Loucy (cell line): ENCODE measurements at regions not wholly inside any gene's neighbourhood (a gene's known extent, or its start where the extent isn't known, plus 50 kb on each side); places are given as distances from the start of the nearest gene placed in this dataset.

ENCODE experiments used
- EZH2phosphoT487 ChIP-seq: fragments of 200-600 bp; IDR thresholded peaks from 2 replicates; pipeline ENCODE4 v1.6.1; 2018; ENCODE audit warnings: antibody characterized with exemption, mild to moderate bottlenecking, moderate library complexity, borderline replicate concordance
- TF ChIP-seq, protein P1 (sequence below): fragments of 200-600 bp; sonication (generic); conservative IDR thresholded peaks from 2 replicates; pipeline ENCODE4 v1.5.1; 2014; ENCODE audit warnings: mild to moderate bottlenecking, antibody characterized with exemption, low read length

DNA sequence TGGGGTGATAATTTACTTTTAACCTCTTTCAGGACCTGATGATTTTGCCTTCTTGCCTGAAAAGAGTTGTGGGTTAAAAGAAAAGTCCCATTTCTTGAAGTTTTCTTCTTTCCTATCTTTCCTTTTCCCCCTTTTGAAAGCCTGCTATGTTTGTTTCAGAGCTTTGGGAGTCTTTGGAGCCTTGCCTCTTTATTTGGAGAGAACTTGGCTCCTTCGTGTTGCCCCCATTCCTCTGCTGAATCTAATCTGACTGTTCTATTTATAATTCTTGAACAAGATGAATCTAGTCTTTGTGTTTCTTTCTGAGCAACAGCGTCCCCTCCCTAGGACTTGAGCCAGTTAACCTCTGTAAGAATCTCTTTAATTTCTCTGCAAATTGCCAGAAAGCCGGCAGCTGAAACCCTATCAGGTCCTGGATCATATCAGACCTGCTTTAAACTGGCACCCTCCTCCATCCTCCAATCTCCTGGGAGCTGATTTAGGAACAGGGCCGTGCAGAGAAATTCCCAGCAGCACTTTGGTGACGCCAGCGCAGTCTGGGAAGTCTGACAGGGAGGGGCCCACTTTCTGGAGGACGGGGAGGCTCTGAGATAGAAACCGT is 289.1 kb upstream of the SORL1-AS1 start:
- TF ChIP-seq, protein P1, sequence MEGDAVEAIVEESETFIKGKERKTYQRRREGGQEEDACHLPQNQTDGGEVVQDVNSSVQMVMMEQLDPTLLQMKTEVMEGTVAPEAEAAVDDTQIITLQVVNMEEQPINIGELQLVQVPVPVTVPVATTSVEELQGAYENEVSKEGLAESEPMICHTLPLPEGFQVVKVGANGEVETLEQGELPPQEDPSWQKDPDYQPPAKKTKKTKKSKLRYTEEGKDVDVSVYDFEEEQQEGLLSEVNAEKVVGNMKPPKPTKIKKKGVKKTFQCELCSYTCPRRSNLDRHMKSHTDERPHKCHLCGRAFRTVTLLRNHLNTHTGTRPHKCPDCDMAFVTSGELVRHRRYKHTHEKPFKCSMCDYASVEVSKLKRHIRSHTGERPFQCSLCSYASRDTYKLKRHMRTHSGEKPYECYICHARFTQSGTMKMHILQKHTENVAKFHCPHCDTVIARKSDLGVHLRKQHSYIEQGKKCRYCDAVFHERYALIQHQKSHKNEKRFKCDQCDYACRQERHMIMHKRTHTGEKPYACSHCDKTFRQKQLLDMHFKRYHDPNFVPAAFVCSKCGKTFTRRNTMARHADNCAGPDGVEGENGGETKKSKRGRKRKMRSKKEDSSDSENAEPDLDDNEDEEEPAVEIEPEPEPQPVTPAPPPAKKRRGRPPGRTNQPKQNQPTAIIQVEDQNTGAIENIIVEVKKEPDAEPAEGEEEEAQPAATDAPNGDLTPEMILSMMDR, result no peak
- TF ChIP-seq EZH2phosphoT487, result no peak
